DMS114 treated with DMSO at 0.1 percent for 48 hours (cell line): ENCODE measurements at regions not wholly inside any gene's neighbourhood (a gene's known extent, or its start where the extent isn't known, plus 50 kb on each side); places are given as distances from the start of the nearest gene placed in this dataset.

Experiments used
- DNase-seq: peaks from one replicate; lab custom pipeline; 2025; ENCODE audit not compliant: unreplicated experiment; lab: John Stamatoyannopoulos, UW

GRCh38 chr3:24963762-24964625, 464.1 kb upstream of the RARB start:
- peak; percentile 28 for DNase-seq

GRCh38 chr3:24965706-24966385, 462.2 kb upstream of the RARB start:
- DNase-seq, result no peak

GRCh38 chr3:24968036-24968435, 460.0 kb upstream of the RARB start:
- no peak for DNase-seq

- DNase-seq, result no peak
Measured at GRCh38 chr3:24972491-24972890, 455.6 kb upstream of the RARB start.

GRCh38 chr3:24981309-24981708, 446.8 kb upstream of the RARB start:
- DNase-seq, result no peak

GRCh38 chr3:24981924-24982323, 446.1 kb upstream of the RARB start:
- no peak for DNase-seq

- DNase-seq, result no peak
Measured at GRCh38 chr3:24985668-24986067, 442.4 kb upstream of the RARB start.

GRCh38 chr3:24986612-24987011, 441.5 kb upstream of the RARB start:
- DNase-seq, result no peak

GRCh38 chr3:24999357-24999756, 428.7 kb upstream of the RARB start:
- no peak for DNase-seq

GRCh38 chr3:25000971-25001591, 427.0 kb upstream of the RARB start:
- no peak for DNase-seq

- DNase-seq, result no peak
Measured at GRCh38 chr3:25002052-25002451, 426.0 kb upstream of the RARB start.

- no peak for DNase-seq
Measured at GRCh38 chr3:25007974-25008658, 419.9 kb upstream of the RARB start.

- DNase-seq, result no peak
Measured at GRCh38 chr3:25009665-25010064, 418.4 kb upstream of the RARB start.

- DNase-seq, result no peak
Measured at GRCh38 chr3:25015599-25015998, 412.5 kb upstream of the RARB start.

GRCh38 chr3:25018909-25019308, 409.2 kb upstream of the RARB start:
- no peak for DNase-seq

- no peak for DNase-seq
Measured at GRCh38 chr3:25019506-25019905, 408.6 kb upstream of the RARB start.

GRCh38 chr3:25021816-25022215, 406.2 kb upstream of the RARB start:
- DNase-seq, result no peak

GRCh38 chr3:25023876-25024275, 404.2 kb upstream of the RARB start:
- no peak for DNase-seq

- no peak for DNase-seq
Measured at GRCh38 chr3:25025236-25025635, 402.8 kb upstream of the RARB start.

- no peak for DNase-seq
Measured at GRCh38 chr3:25027650-25028049, 400.4 kb upstream of the RARB start.

GRCh38 chr3:25029820-25030219, 398.2 kb upstream of the RARB start:
- no peak for DNase-seq
